ENCODE measurements at regions not wholly inside any gene's neighbourhood (a gene's known extent, or its start where the extent isn't known, plus 50 kb on each side); places are given as distances from the start of the nearest gene placed in this dataset.

DNA sequence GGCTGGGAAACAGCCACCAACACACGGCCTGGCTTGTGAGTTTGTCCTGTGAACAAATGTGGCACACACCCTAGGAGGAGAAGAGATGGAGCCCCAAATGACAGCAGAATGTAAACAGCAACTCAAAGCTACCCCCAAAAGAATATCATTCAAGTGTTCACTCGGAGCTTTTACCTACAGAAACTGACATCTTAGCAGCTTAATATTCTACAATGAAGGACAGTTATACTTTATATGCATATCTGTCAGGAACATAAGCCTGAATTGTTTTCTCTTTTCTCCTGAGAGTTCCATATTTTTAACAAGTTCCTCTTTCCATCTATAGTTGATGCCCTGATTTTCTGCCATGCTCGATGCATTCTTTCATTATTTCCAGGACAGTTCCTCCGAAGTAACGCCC lies 566.0 kb upstream of the MAP3K7 start:
- H3K9ac ChIP-seq (ENCODE audit: low read length): no peak overlapping the region
- H3K4me2 ChIP-seq (ENCODE audit: low read depth, low read length): no peak overlapping the region
- no peak for DNase-seq
- no peaks in the 10 kb centered on the region for H3K27me3 ChIP-seq (replicated peaks; ENCODE audit: insufficient read depth, low read length)
- H3K9me3 ChIP-seq (replicated peaks; ENCODE audit: insufficient read depth, low read length): no peaks in the 10 kb centered on the region
- H2AFZ ChIP-seq (ENCODE audit: low read length): no peak overlapping the region
- no peak overlapping the region for H3K27ac ChIP-seq (ENCODE audit: low read length)
- H3K9me2 ChIP-seq (replicated peaks; ENCODE audit: insufficient read depth, low read length): no peaks in the 10 kb centered on the region
- H3K4me3 ChIP-seq (ENCODE audit: low read length): no peak overlapping the region
- no peaks in the 10 kb centered on the region for H4K20me1 ChIP-seq (ENCODE audit: insufficient read depth, low read length)
- H3F3A ChIP-seq (ENCODE audit: insufficient read depth, low read length): no peaks in the 10 kb centered on the region
- H3K4me1 ChIP-seq (ENCODE audit: low read length): 0 out of 2 replicates have a peak, but pooled peaks cover 3% of the 10 kb centered on the region
- H3K36me3 ChIP-seq (replicated peaks; ENCODE audit: insufficient read depth, low read length): no peaks in the 10 kb centered on the region
- TF ChIP-seq EZH2phosphoT487 (IDR thresholded peaks at IDR 0.05; ENCODE audit: low read length) (no peak), EZH2 (optimal IDR thresholded peaks at IDR 0.05; ENCODE audit: low read depth, low read length) (no peak)
- TF ChIP-seq, protein P1, sequence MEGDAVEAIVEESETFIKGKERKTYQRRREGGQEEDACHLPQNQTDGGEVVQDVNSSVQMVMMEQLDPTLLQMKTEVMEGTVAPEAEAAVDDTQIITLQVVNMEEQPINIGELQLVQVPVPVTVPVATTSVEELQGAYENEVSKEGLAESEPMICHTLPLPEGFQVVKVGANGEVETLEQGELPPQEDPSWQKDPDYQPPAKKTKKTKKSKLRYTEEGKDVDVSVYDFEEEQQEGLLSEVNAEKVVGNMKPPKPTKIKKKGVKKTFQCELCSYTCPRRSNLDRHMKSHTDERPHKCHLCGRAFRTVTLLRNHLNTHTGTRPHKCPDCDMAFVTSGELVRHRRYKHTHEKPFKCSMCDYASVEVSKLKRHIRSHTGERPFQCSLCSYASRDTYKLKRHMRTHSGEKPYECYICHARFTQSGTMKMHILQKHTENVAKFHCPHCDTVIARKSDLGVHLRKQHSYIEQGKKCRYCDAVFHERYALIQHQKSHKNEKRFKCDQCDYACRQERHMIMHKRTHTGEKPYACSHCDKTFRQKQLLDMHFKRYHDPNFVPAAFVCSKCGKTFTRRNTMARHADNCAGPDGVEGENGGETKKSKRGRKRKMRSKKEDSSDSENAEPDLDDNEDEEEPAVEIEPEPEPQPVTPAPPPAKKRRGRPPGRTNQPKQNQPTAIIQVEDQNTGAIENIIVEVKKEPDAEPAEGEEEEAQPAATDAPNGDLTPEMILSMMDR (IDR thresholded peaks at IDR 0.05; ENCODE audit: low read length): no peak
- no peaks in the 10 kb centered on the region for H3K79me2 ChIP-seq (ENCODE audit: low read length)

DNA sequence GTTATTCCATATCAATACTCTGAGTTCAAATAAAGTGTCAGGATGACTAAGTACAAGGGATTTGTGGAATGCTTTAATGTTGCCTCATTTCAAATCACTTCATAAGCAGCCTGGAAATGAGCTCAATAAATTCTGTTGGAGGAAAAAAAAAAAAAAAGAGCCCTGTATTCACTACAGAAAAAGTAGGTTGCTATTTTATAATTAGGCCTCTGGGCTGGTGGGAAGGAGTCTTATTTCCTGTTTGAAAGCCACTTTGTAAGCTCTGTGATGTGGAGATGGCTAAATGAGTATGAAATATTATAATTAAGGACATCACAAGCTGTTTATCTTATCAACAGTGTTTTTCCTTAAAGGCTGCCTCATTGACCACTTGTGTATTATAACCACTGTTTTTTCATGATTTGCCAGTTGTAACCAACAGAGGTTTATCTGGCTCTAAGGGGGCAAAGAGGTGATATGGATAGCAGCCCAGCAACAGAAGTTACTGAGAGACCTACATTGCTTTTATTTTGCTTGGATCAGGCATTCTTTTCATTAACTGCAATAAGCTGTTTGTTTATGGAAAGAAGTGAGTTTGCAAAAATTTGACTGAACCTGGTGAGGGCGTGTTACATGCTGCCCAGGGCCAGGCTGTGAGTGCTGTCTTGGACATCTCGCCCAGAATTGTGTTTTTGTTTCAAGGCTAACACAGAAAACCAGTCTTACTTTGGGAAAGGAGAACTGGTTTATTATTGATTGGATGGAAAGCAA lies 563.3 kb upstream of the MAP3K7 start:
- Histone ChIP-seq H3K27me3 (replicated peaks; ENCODE audit: insufficient read depth, low read length) (no peaks in the 10 kb centered on the region), H3K9me3 (replicated peaks; ENCODE audit: insufficient read depth, low read length) (no peaks in the 10 kb centered on the region), H3K79me2 (ENCODE audit: low read length) (no peaks in the 10 kb centered on the region), H3F3A (ENCODE audit: insufficient read depth, low read length) (no peaks in the 10 kb centered on the region), H3K9me2 (replicated peaks; ENCODE audit: insufficient read depth, low read length) (no peaks in the 10 kb centered on the region), H2AFZ (ENCODE audit: low read length) (no peak overlapping the region), H3K4me3 (ENCODE audit: low read length) (no peak overlapping the region), H3K36me3 (replicated peaks; ENCODE audit: insufficient read depth, low read length) (no peaks in the 10 kb centered on the region), H3K27ac (ENCODE audit: low read length) (no peak overlapping the region), H3K4me1 (ENCODE audit: low read length) (0 out of 2 replicates have a peak, but pooled peaks cover 3% of the 10 kb centered on the region), H3K4me2 (ENCODE audit: low read depth, low read length) (no peak overlapping the region), H3K9ac (ENCODE audit: low read length) (no peak overlapping the region), H4K20me1 (ENCODE audit: insufficient read depth, low read length) (no peaks in the 10 kb centered on the region)
- DNase-seq: no peak
- TF ChIP-seq EZH2 (optimal IDR thresholded peaks at IDR 0.05; ENCODE audit: low read depth, low read length): no peak
- TF ChIP-seq, protein P1 (IDR thresholded peaks at IDR 0.05; ENCODE audit: low read length): no peak
- TF ChIP-seq EZH2phosphoT487 (IDR thresholded peaks at IDR 0.05; ENCODE audit: low read length): no peak

GRCh38 chr6:91149246-91149955 lies 562.5 kb upstream of the MAP3K7 start:
- no peaks in the 10 kb centered on the region for H3F3A ChIP-seq (ENCODE audit: insufficient read depth, low read length)
- H3K9ac ChIP-seq (ENCODE audit: low read length): no peak overlapping the region
- no peaks in the 10 kb centered on the region for H3K9me3 ChIP-seq (replicated peaks; ENCODE audit: insufficient read depth, low read length)

More at GRCh38 chr6:91149246-91149955, 562.5 kb upstream of the MAP3K7 start:
- Histone ChIP-seq H2AFZ (ENCODE audit: low read length) (no peak overlapping the region), H3K9me2 (replicated peaks; ENCODE audit: insufficient read depth, low read length) (no peaks in the 10 kb centered on the region), H3K27me3 (replicated peaks; ENCODE audit: insufficient read depth, low read length) (no peaks in the 10 kb centered on the region), H3K27ac (ENCODE audit: low read length) (no peak overlapping the region), H3K4me3 (ENCODE audit: low read length) (no peak overlapping the region), H4K20me1 (ENCODE audit: insufficient read depth, low read length) (no peaks in the 10 kb centered on the region), H3K79me2 (ENCODE audit: low read length) (no peaks in the 10 kb centered on the region), H3K36me3 (replicated peaks; ENCODE audit: insufficient read depth, low read length) (no peaks in the 10 kb centered on the region), H3K4me1 (ENCODE audit: low read length) (0 out of 2 replicates have a peak, but pooled peaks cover 3% of the 10 kb centered on the region), H3K4me2 (ENCODE audit: low read depth, low read length) (no peak overlapping the region)
- TF ChIP-seq EZH2phosphoT487 (IDR thresholded peaks at IDR 0.05; ENCODE audit: low read length): no peak
- DNase-seq: no peak

All from MM.1S (cell line).